HG03039 (cell line): ENCODE measurements at regions not wholly inside any gene's neighbourhood (a gene's known extent, or its start where the extent isn't known, plus 50 kb on each side); places are given as distances from the start of the nearest gene placed in this dataset.
"Not testable (repeated sequence)": the region's sequence is repeated elsewhere in the genome, so short reads cannot be mapped to it uniquely, and the experiment has no call there.

Experiments
- ATAC-seq: cut with Tn5 transposase; IDR thresholded peaks from one replicate; pipeline ENCODE4 v1.9.1; 2021; ENCODE audit warnings: mild to moderate bottlenecking, moderate library complexity; ENCODE audit not compliant: unreplicated experiment

DNA sequence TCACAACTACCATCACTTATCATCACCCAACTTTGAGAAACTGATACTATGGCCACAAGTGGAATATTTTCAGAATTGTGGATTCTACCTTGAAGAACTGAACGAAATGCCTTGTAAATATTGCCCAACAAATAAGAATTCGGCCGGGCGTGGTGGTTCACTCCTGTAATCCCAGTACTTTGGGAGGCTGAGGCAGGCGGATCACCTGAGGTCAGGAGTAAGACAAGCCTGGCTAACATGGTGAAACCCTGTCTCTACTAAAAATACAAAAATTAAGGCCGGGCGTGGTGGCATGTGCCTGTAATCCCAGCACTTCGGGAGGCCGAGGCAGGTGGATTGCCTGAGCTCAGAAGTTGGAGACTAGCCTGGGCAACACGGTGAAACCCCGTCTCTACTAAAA, 862.7 kb downstream of the ZPLD1 start:
- ATAC-seq: not testable (repeated sequence)

DNA sequence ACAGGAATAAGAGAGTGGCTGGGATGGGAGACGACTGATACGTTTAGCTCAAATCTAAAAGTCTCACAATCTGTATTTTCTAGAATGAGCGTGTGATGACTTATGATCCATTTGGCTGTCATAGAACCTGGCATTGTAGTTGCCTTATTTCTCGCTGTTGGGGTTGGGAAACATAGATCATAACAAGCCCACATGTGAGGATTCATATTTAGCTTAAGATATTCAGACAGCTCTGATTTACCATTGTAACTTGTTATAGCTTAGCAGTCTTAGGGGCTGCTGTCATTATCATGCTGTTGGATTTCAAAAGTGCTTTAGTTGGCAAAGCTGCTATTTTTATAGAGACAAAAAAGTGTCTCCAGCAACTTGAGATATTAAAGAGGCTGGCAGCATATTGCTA, 871.3 kb downstream of the ZPLD1 start:
- no peak for ATAC-seq

DNA sequence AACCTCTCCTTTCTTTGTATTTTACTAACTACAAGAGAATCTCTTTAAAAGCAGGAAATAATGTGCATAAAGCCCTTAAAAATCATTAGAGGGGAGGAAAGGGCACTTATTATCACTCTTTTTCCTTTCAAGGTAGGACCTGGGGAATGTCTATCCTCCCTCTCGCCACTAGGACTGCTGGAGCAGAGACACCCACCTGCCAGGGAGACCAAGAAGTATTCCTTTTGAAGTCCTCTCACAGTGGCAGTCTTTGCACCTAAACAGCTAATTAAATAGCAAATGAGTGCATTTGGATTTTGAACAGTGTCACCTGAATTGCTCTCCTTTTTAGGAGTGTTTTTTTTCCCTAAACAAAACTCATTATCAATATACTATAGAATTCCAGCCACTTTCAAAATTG, 874.1 kb downstream of the ZPLD1 start:
- no peak for ATAC-seq

DNA sequence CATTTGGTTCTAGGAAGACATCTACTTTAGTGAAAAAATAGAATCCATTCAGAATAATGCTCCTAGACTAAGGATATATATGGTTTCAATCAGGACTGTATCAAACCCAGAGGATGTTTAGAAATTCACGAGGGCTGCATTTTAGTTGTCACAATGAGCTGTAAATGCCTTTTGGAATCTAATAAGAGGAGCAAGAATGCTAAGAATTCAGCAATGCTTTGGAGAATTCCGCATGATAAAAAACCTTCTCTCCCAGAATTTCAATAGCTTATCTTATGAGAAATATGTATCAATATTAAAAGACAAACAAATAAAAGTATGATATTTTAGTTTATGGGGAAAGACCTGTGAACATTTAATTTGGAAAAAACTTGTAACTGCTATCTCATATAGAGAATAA, 885.1 kb downstream of the ZPLD1 start:
- no peak for ATAC-seq

DNA sequence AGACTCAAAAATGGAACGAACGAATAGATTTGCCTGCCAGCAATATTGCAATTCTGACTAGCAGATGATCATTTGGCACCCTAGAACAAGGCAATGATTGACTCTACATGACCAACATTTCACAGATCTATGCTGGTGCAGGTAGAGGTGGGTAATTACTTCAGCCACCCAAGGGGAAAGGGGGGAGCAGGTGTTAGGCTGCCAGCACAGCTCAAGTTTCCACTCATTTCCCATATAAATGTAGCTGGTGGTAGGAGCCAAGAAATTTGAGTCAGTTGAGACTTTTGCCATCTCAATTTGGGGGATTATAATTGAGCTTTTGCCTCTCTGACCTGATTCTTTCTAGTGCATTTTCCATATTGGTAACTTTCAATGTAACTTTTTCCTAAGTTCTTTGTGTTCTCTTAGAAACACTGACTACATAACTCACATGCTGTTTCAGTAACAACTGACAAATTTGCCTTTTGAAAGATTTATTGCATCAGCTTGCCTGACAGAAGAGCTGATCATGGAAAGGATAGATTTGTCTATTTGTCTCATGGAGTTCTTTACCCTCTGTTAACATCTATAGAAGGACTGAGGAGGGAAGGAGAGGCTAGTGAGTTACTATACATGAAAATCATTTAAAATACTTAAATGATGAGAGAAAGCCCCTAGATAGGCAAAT, 902.5 kb downstream of the ZPLD1 start:
- ATAC-seq: no peak

DNA sequence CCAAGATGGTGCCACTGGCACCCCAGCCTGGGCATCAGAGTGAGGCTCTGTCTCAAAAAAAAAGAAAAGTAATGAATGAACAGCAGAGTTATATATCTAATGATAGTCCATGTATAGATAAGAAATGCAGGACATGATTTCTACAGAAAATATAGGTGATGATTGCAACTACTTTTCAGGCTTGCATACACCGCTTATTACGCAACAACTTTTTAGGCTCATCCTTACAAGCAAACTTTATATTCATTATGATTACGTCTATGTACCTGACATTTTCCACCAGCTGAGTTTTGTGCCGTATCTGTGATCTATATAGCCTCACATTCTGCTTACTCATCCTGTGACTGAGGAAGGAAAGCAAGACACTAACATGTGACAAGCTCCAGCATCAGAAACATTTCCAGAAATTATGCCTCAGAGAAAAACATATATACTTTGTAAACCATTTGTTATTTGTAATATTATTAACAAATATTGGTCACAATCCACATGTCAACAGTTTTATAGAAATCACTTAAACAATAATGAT, 906.3 kb downstream of the ZPLD1 start:
- no peak for ATAC-seq

DNA sequence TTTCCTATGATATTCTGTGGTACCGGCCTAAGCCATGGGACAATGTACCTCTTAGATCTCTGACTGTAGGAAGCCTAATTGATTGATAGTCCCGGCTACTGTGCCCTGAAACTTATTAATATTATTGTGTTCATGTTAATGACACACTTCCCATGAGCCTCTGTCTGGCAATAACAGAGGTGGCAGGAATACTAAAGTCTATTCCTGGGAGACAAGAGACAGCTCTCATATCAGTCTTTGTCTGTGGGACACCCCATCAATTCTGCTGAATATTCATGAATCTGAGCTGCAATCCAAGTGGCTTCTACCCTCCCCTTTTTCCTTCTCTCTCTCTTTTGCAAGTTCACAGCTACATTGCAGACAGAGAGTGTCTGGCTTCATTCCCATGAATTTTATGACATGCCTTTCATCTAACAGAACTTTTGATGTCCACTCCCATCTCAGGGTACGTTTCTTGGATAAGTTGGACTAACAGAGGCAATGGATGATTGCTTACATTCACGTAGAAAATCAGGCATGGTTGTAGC, 907.5 kb downstream of the ZPLD1 start:
- no peak for ATAC-seq

DNA sequence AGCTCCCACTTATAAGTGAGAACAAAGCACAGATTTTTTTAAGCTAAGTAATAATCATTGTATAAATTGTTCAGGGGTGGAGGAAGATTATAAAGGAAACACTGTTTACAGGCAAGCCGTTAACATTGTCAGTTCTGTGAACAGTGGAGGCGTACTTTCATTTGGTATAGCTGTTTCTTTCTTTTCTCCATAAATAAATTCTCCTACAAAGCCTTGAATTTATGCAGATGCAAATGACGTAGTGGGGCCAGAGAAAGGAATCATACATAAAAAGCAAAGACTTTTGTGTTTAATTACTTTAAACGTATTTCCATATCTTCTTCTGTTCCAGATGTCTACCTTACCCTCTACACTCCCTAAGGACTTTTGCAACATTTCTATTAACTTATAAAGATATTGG, 914.9 kb downstream of the ZPLD1 start:
- no peak for ATAC-seq

DNA sequence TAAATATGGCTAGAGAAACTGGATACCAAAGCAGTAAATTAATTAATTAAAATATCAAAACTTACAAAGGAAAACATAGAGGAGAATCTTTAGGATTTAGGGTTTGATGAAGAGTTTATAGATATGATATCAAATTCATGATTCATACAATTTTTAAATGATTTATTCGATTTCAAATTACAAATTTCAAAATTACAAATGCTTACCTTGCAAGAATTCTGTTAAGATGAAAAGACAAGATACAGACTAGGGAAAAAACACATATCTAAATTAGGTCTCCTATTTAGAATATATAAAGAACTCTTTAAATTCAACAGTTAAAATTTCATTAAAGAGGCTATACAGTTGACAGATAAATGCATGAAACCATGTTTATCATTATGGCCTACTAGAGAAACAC, 930.7 kb downstream of the ZPLD1 start:
- no peak for ATAC-seq

DNA sequence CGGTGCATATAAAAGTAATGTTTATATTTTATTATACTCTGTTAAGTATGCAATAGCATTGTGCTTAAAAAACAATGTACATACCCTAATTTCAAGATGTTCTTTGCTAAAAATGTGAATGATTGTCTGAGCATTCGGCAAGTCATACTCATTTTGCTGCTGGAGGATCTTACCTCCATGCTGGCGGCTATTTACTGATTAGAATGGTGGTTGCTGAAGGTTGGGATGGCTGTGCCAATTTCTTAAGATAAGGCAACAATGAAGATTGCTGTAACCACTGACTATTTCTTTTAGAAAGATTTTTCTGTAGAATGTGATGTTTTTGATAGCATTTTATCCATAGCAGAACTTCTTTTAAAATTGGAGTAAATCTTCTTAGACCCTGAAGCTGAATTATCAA, 932.7 kb downstream of the ZPLD1 start:
- no peak for ATAC-seq

DNA sequence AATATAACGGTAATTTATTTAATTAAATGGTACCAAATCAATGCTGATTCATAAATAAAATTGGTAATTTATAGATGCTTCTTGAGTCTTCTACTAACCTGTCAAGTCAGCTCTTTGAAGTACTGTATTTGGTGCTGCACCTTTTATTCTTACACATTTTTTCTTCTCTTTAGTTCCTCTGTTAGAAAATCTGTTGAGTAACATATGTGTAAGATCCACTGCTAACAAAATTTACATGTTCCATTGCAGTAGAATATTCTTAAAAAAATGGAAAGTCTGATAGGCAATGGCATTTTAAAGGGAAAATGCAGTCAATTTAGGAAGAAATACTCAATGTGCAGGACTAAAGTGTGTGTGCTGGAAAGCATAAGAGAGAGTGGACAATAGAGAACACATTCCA, 936.6 kb downstream of the ZPLD1 start:
- ATAC-seq: no peak

DNA sequence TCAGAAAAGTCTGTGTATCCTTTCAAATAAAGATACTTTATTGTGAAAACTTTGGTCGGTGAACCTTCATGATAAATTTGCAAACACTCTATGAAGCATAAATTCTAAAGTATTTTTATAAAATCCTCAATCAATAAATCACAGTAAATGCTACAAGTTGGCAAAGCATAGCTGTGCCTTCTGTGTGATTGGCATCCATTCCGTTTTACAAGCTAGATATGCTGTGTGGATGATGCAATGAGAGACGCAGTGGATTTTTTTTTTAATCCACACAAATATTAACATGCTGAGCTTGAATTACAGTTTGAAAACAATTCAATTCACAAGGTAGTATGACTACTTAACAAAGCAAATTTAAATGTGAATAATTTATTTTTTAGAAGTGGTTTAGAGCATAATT, 937.2 kb downstream of the ZPLD1 start:
- no peak for ATAC-seq

DNA sequence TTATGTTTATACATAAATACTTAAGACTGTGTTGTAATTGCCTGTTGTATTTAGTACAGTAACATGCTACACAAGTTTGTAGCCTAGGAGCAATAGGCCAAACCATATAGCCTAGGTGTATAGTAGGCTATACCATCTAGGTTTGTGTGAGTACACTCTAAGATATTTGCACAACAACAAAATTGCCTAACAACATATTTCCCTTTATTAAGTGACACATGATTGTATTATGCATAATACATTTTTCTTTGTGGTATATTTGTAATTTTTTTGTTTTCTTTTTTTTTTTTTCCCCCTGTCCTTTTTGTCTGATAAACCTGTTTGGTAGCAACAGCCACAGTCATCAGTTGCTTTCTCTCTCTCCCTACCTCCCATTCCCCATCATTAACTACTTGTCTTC, 945.6 kb downstream of the ZPLD1 start:
- no peak for ATAC-seq

DNA sequence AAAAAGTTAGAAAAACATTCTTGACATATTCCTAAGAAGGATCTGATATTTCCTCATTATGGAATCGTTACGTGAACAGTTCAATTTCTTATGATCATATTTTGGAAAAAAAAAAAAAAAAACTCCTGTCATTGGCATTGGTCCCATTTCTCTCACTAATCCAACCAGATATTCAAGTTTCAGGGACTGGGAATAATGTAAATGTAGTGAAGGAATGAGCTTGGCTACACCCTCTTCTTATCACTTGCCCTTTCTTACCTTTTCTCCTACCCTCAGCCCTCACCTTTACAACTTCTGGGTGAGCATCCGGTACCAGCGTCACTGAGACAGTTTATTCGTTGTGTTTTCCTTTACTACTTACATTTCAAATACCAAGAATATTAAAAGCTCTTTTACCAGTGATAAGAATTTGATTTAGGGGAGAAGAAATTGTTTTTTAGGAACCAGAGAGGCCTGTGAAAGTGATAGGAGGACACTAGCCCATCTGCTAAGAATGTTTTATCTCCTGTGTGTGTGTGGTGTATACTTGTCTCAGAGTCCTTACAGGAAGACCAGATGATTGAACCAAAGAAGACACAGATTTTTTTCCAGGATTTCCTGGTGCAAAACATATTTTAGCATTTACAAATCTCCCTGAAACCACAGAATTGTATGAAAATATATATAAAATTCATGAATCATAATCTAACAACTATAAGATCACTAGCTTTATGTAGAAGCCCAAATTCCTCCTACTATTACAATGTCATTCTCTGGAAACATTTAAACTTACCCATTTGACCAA, 946.7 kb downstream of the ZPLD1 start:
- no peak for ATAC-seq

DNA sequence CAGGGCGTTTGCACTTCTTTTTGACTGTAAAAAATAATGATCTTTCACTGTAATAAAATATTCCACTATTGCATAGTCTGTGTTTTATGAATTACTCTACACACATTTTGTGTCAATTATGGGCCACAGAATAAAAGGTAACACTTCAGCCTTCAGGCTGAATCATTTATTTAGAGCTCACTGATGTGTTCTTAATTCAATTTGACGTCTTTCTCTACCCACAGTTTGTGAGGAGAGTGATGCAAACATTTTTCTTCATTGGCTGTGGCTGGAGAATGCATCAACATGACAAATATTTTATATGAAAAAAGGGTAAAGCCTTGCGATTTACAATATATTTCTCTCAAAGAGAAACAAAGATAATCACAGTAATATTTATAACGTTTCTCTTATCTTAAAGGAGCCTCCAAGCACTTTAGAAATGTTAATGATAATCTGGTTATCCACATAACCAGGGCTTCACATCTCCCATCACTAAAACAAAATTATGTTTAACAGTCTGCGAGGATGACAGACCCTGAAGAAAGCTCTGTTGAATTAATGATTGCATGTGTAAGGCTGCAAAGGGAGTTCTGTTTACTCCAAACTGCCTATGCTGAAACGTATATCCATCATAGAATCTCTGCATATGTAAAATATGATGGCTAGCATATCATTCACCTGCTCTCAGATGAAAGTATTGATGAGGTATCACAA, 951.3 kb downstream of the ZPLD1 start:
- no peak for ATAC-seq

DNA sequence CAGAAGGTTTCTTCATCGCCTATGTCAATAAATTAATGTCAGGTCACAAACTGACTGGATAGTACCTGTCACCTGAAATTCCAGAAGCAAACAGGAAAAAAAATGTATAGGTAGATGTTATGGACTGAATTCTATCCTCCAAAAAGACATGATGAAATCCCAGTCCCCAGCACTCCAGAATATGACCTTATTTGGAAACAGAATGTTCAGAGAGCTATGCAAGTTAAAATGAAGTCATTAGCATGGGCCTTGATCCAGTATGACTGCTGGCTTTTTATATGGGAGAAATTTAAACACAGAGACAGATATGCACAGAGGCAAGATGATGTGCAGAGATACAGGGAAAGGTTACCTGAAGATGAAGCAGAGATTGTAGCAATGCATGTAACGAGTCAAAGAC, 953.4 kb downstream of the ZPLD1 start:
- ATAC-seq: no peak

DNA sequence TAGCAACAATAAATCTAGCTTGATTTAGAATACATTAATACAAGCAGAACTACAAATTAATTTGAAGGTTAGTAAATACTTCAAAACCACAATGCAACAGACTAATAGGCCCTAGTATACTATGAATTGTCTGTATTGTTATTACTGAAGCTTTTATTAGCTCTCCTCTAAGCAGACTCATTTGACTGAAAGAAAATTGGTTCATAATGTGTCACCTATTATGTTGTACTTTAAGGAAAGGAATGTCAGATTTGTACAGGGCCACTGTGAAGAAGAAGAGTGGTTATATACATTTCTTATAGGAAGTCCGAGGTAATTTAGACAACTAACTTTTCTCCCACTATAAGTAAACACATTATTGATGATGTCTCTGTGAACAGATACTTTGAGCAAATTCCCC, 954.5 kb downstream of the ZPLD1 start:
- no peak for ATAC-seq

DNA sequence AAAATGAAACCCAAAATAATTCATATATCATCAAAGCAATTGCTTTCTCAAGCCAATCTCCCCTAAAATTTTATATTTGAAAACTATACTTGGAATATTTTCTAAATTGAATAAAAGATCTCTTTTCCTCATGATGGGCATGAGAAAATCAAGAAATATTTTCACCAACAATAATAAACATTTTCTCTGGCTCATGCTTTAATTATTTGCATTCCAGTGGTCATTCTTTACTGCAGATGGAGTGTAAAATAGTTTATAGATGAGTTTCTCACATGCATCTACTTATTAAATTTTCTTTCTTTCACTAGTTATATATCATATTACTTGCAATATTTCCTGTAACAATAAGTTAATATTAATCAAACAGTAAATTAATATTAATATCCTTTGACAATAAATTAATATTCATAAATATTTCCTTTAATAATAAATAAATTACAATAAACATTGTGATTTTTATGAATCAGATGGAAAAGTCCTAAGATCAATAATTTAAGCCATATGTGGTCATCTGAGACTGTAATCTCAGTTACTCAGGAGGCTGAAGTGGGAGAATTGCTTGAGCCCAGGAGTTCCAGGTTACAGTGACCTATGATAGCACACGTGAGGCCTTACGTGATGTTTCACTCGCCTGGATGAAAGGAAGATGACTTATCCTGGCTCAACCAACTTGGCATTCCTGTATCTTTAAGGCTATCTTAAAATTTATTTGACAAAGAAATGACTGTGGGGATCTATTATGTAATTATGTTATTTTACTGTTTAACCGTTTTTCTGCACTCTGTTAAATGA, 958.8 kb downstream of the ZPLD1 start:
- ATAC-seq: no peak

DNA sequence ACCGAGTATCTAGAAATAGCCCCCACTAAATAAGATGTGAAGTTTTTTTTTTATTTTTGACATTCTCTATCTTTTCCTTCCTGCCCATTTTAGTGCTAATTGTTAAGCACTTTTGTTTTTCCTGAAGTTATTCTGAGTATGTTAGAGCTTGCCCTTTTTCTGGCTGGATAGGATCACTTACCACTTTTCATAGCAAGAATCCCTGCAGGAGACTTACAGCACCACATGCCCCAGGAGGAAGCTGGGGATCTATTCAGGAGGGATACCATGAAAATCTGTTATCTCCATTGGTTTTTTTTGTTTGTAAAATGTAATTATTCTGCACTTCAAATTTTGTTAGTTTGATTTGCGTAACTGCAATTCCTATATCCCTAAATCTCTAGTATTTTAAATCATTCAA, 968.4 kb downstream of the ZPLD1 start:
- ATAC-seq: no peak

DNA sequence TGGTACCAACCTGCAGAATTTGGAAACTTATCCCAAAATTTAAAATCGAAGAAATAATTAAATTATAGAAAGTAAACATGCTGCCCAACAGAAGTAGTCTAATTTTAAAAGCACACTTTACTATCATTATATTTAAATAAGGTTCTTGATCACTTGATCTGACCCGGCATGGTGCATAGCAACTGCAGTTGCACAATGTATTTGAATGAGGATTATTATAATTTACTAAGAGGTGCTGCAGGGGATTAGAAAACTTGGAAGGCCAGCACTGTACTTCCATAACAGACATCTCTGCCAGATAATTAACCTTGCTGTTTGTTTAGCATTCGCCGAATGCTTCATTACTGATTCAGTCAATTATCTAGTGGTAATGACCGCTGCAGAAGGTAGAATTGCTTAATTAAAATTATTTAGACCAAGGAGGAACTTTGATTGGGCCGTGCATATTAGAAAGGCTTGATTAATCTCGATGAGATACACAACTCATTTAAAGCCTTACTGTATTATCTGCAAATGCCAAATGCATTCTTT, 971.6 kb downstream of the ZPLD1 start:
- ATAC-seq: no peak

DNA sequence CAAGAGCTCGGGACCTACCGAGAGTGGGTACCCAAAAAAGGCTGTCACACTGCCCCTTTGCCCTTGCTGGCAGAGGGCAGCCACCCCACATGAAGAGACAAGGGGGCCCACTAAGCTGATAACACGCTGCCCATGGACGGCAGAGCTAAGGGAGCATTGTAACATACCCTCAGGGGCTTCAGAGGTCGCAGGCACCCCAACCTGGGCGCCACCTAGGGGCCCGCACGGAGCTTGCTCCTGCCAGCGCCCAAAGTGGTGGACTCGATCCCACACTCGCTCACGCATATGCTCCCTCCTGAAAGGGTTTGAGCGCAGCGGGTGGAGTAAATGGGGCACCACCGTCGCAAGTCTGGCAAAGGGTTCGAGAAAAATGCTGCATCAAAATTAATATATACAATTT, 975.4 kb downstream of the ZPLD1 start:
- ATAC-seq: no peak
